ENCODE measurements at regions not wholly inside any gene's neighbourhood (a gene's known extent, or its start where the extent isn't known, plus 50 kb on each side); places are given as distances from the start of the nearest gene placed in this dataset.

GRCh38 chr11:86885311-86885710 lies 69.9 kb downstream of the FZD4 start:
- no peak overlapping the region for H2AFZ ChIP-seq (ENCODE audit: low read length)
- no peak overlapping the region for H3K27ac ChIP-seq (ENCODE audit: low read length)
- H3K4me3 ChIP-seq (ENCODE audit: low read length), result no peak overlapping the region
- H3K4me2 ChIP-seq (ENCODE audit: low read depth, low read length), result no peak overlapping the region
- no peak for DNase-seq
- H3F3A ChIP-seq (ENCODE audit: insufficient read depth, low read length), result no peaks in the 10 kb centered on the region
- H4K20me1 ChIP-seq (ENCODE audit: insufficient read depth, low read length), result no peaks in the 10 kb centered on the region
- no peaks in the 10 kb centered on the region for H3K9me2 ChIP-seq (replicated peaks; ENCODE audit: insufficient read depth, low read length)
- no peaks in the 10 kb centered on the region for H3K9me3 ChIP-seq (replicated peaks; ENCODE audit: insufficient read depth, low read length)
- H3K36me3 ChIP-seq (replicated peaks; ENCODE audit: insufficient read depth, low read length), result no peaks in the 10 kb centered on the region
- no peaks in the 10 kb centered on the region for H3K27me3 ChIP-seq (replicated peaks; ENCODE audit: insufficient read depth, low read length)
- H3K4me1 ChIP-seq (ENCODE audit: low read length), result no peaks in the 10 kb centered on the region
- TF ChIP-seq EZH2phosphoT487 (IDR thresholded peaks at IDR 0.05; ENCODE audit: low read length), result no peak
- TF ChIP-seq EZH2 (optimal IDR thresholded peaks at IDR 0.05; ENCODE audit: low read depth, low read length), result no peak
- TF ChIP-seq CTCF (IDR thresholded peaks at IDR 0.05; ENCODE audit: low read length), result no peak
- no peaks in the 10 kb centered on the region for H3K79me2 ChIP-seq (ENCODE audit: low read length)
- no peak overlapping the region for H3K9ac ChIP-seq (ENCODE audit: low read length)

GRCh38 chr11:86888164-86889000 lies 66.8 kb downstream of the FZD4 start:
- no peak overlapping the region for H3K4me2 ChIP-seq (ENCODE audit: low read depth, low read length)
- no peaks in the 10 kb centered on the region for H4K20me1 ChIP-seq (ENCODE audit: insufficient read depth, low read length)
- no peaks in the 10 kb centered on the region for H3F3A ChIP-seq (ENCODE audit: insufficient read depth, low read length)
- no peak overlapping the region for H3K4me3 ChIP-seq (ENCODE audit: low read length)
- no peak overlapping the region for H3K27ac ChIP-seq (ENCODE audit: low read length)
- no peak for TF ChIP-seq EZH2phosphoT487 (IDR thresholded peaks at IDR 0.05; ENCODE audit: low read length)
- no peak for TF ChIP-seq EZH2 (optimal IDR thresholded peaks at IDR 0.05; ENCODE audit: low read depth, low read length)
- no peak for TF ChIP-seq CTCF (IDR thresholded peaks at IDR 0.05; ENCODE audit: low read length)
- no peaks in the 10 kb centered on the region for H3K9me3 ChIP-seq (replicated peaks; ENCODE audit: insufficient read depth, low read length)
- no peaks in the 10 kb centered on the region for H3K27me3 ChIP-seq (replicated peaks; ENCODE audit: insufficient read depth, low read length)
- DNase-seq, result no peak
- H3K9me2 ChIP-seq (replicated peaks; ENCODE audit: insufficient read depth, low read length), result no peaks in the 10 kb centered on the region
- no peak overlapping the region for H2AFZ ChIP-seq (ENCODE audit: low read length)
- no peaks in the 10 kb centered on the region for H3K36me3 ChIP-seq (replicated peaks; ENCODE audit: insufficient read depth, low read length)
- H3K9ac ChIP-seq (ENCODE audit: low read length), result no peak overlapping the region
- no peaks in the 10 kb centered on the region for H3K4me1 ChIP-seq (ENCODE audit: low read length)
- no peaks in the 10 kb centered on the region for H3K79me2 ChIP-seq (ENCODE audit: low read length)

- no peaks in the 10 kb centered on the region for H3K36me3 ChIP-seq (replicated peaks; ENCODE audit: insufficient read depth, low read length)
- no peak overlapping the region for H2AFZ ChIP-seq (ENCODE audit: low read length)
- H3K9ac ChIP-seq (ENCODE audit: low read length), result no peak overlapping the region
- TF ChIP-seq EZH2phosphoT487 (IDR thresholded peaks at IDR 0.05; ENCODE audit: low read length) (no peak), EZH2 (optimal IDR thresholded peaks at IDR 0.05; ENCODE audit: low read depth, low read length) (no peak), CTCF (IDR thresholded peaks at IDR 0.05; ENCODE audit: low read length) (no peak)
- no peaks in the 10 kb centered on the region for H3K4me1 ChIP-seq (ENCODE audit: low read length)
- H3K27ac ChIP-seq (ENCODE audit: low read length), result no peak overlapping the region
- no peaks in the 10 kb centered on the region for H3K79me2 ChIP-seq (ENCODE audit: low read length)
- H3K9me3 ChIP-seq (replicated peaks; ENCODE audit: insufficient read depth, low read length), result no peaks in the 10 kb centered on the region
- H3K27me3 ChIP-seq (replicated peaks; ENCODE audit: insufficient read depth, low read length), result no peaks in the 10 kb centered on the region
- no peak overlapping the region for H3K4me2 ChIP-seq (ENCODE audit: low read depth, low read length)
- no peak for DNase-seq
- H3K4me3 ChIP-seq (ENCODE audit: low read length), result no peak overlapping the region
- no peaks in the 10 kb centered on the region for H3K9me2 ChIP-seq (replicated peaks; ENCODE audit: insufficient read depth, low read length)
- H3F3A ChIP-seq (ENCODE audit: insufficient read depth, low read length), result no peaks in the 10 kb centered on the region
- no peaks in the 10 kb centered on the region for H4K20me1 ChIP-seq (ENCODE audit: insufficient read depth, low read length)
These were observed 66.2 kb downstream of the FZD4 start for GRCh38 chr11:86889001-86889341.

Measured in MM.1S (cell line).